GM19025 (cell line): ENCODE measurements at regions not wholly inside any gene's neighbourhood (a gene's known extent, or its start where the extent isn't known, plus 50 kb on each side); places are given as distances from the start of the nearest gene placed in this dataset.
"Not testable (repeated sequence)": the region's sequence is repeated elsewhere in the genome, so short reads cannot be mapped to it uniquely, and the experiment has no call there.

Source experiments
- ATAC-seq: cut with Tn5 transposase; IDR thresholded peaks from one replicate; pipeline ENCODE4 v1.9.1; 2021; ENCODE audit warnings: mild to moderate bottlenecking, low read depth, moderate library complexity; ENCODE audit not compliant: unreplicated experiment

DNA sequence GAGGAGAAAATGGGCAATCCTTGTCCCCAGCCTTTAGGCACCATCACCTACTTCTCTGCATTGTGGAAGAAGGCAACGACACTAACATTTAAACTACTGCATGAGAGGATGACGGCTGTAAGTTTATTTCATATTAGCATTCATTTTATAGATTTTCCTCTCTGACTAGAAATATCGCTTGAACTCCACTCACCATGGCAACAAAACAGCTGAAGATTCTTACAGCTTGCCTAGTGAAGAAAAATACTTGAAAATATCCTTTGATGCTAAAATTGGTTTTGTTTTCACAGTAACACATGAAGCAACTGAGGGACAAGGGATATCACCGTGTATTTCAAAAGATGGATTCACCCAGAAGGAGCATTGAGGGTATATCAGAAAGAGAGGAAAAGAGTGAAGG lies 284.3 kb downstream of the LIG4 start:
- no peak for ATAC-seq

DNA sequence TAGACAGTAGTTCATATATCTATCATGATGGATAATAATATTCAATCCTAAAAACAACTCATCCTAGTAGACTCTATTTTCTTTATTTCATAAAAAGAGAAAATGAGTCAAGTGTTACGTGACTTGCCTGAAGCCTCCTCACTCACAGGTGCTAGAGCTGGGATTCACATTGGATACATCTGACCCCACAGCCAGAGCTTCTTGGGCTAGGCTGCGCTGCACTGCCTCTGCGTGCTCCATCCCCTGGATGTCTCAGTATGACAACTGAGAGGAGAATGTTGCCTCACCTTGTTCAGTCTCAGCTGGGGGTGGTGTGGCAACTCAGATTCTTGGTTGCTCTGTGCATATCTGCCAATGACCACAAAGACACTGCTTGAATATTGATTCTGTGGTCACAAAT lies 286.6 kb downstream of the LIG4 start:
- ATAC-seq, result no peak

DNA sequence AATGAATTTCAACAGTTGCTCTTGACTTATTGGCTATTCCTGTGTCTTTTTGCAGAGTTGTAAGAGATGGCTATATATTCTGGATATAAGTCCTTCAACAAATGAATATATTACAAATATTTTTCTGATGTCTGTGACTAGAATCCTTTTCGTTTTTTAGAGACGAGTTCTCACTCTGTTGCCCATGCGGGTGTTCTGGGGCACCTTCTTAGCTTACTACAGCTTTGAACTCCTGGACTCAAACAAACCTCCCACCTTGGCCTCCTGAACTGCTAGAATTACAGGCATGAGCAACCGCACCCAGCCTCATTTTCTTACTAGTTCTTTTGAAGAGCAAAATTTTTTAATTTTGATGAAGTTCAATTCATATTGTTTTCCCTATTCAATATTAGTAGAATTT lies 287.8 kb downstream of the LIG4 start:
- no peak for ATAC-seq

DNA sequence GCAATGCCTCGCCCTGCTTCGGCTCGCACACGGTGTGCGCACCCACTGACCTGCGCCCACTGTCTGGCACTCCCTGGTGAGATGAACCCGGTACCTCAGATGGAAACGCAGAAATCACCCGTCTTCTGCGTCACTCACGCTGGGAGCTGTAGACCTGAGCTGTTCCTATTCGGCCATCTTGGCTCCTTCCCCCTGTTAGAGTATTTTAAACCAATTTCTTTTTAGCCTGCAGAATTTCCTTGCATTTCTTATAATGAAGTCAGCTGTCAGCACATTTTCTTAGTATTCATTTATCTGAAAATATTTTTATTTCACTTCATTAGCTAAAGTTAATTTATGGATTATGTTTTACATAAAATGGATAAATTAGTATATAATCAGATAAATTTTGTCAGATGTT lies 288.8 kb downstream of the LIG4 start:
- ATAC-seq, result not testable (repeated sequence)

DNA sequence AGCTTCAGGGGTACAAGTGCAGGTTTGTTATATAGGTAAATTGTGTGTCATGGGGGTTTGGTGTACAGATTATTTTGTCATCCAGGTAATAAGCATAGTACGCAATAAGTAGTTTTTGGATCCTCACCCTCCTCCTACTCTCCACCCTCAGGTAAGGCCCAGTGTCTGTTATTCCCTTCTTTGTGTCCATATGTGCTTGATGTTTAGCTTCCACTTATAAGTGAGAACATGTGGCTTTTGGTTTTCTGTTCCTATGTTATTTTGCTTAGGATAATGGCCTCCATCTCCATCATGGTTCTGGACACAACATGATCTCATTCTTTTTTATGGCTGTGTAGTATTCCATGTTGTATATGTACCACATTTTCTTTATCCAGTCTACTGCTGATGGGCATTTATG lies 298.4 kb downstream of the LIG4 start:
- not testable (repeated sequence) for ATAC-seq

DNA sequence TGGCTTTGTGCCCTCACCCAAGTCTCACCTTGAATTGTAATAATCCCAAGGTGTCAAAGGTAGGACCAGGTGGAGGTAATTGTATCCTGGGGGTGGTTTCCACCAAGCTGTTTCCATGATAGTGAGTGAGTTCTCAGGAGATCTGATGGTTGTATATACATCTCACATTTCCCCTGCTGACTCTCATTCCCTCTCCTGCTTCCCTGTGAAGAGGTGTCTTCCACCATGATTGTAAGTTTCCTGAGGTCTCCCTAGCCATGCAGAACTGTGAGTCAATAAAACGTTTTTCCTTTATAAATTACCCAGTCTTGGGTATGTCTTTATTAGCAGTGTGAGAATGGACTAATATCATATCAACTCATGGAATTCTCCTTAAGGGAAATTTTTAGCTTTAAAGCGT lies 302.6 kb downstream of the LIG4 start:
- no peak for ATAC-seq

DNA sequence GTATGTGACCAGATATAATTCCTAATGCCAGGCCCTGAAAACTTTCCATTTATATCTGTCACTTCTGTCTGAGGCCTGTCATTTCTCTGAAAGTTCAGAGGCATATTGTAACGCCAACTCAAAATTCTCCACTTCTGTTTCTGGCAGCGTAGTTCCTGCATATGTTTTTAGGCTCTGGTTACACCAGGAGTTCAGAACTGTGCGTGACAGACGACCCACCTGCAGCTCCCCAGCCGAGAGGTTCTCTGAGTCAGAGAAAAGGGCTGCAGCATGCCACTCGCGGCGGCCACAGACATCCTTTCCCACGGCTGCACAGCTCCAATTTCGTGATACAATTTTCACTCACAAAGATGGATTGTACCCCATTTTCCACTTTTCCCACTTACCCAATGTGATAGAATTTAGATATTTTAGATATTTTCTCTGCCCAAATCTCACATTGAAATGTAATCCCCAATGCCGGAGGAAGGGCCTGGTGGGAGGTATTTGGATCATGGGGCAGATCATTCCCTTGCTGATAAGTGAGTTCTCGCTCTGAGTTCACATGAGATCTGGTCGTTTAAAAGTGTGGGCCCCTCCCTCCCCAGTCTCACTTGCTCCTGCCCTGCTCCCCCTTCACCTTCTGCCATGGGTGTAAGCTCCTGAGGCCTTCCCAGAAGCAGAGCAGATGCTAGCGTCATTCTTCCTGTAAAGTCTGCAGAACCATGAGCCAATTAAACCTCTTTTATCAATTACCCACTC lies 308.1 kb downstream of the LIG4 start:
- ATAC-seq, result no peak

DNA sequence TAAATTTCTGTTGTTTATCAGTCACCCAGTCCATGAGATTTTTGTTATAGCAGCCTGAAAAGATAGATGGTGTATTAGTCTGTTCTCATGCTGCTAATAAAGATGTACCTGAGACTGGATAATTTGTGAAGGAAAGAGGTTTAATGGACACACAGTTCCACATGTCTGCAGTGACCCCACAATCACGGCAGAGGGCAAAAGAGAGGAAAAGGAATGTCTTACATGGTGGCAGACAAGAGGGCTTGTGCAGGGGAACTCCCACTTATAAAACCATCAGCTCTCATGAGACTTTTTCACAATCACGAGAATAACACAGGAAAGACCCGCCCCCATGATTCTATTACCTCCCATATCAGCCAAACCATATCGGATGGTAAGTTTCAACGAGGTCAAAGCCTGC lies 309.2 kb downstream of the LIG4 start:
- no peak for ATAC-seq

DNA sequence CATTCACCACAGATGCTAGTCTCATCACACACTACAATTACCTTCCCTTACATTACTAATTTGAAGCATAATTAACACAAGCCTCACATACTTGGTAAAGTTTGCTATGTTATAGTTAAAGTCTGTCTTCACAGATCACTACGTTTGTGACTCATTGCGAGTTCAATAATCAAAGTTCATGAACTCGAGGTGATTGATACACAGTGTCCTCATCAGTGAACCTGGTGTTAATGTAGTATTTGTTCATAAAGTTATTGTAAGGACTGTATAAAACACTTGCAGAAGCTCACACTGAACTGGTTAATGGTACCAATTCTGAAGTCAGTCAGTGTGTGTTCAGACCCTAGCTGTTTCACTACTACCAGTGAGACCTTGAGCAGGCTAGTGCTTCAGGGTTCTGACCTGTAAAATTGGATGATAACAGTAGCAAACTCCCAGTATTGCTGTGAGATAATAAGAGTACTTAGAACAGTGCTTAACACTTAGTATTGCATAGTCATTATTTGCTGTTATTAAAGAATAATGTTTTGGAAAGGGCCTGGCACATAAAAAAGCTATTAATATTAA lies 313.3 kb downstream of the LIG4 start:
- no peak for ATAC-seq

DNA sequence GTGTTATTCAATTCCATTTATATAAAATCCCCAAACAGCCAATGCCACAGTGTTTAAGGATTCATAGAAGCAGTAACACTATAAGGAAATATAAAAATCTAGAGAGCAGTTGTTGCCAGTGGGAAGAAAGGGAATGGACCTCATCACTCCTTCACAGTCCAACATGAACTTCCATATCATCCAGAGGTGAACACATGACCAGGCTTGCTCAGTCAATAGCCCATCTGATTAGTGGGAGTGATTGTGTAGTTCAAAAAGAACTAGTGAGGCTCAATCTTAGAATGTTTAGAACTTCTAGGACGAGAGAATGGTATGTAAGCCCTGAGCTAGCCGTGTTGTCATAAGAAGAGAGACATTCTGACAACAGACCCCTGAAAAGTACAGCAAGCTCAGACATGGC lies 314.1 kb downstream of the LIG4 start:
- ATAC-seq, result no peak

DNA sequence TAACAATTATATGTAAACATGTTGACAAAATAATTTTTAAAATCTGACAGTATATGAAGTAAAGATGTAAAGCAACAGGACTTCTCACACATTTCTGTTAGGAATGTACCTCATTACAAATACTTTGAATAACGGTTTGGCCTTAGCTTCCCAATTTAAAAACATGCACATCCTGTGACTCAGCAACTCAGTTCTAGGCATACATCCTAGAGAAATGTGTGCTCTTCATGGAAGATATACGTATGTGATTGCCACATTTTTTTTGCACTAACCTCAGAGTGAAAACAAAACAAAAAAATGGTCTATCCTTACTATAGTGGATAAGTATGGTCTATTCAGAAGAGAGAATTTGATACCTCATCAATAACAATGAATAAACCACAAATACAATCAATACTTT lies 314.6 kb downstream of the LIG4 start:
- ATAC-seq, result no peak

DNA sequence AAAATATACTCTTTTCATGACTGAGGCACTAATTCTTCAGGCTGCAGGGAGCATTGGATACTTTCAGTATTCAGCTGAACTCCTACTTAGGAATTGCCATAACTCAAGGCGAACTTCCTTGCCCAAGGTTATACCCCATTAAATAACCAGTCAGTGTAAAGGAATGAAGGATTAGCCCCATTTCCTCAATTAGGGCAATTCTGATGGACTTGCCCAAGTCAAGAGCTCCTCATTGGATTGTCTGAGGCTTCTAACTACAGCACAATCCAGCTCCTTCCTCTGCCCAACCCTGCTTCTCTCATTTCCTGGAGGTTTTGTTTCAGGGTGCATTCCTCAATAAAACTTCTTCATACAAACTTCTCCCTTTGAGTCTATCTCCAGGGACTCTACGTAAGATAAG lies 329.2 kb downstream of the LIG4 start:
- no peak for ATAC-seq

DNA sequence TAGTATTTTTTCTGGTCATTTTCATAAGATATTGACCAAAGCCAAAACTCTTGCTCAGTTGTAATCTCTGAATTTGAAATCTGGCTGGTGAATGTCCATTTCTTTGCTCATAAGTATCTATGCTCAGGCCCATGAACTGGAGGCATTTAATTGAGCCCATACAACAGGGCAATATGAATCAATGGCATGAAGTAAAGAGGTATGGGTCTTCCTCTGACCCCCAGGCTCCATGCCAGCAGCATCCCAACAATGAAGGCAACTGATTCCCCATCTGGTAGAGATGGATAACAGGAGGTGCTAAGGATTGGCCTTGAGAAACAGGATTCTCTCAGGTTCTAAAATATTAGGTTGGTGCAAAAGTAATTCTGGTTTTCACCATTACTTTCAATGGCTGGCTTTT lies 330.8 kb downstream of the LIG4 start:
- ATAC-seq, result no peak

DNA sequence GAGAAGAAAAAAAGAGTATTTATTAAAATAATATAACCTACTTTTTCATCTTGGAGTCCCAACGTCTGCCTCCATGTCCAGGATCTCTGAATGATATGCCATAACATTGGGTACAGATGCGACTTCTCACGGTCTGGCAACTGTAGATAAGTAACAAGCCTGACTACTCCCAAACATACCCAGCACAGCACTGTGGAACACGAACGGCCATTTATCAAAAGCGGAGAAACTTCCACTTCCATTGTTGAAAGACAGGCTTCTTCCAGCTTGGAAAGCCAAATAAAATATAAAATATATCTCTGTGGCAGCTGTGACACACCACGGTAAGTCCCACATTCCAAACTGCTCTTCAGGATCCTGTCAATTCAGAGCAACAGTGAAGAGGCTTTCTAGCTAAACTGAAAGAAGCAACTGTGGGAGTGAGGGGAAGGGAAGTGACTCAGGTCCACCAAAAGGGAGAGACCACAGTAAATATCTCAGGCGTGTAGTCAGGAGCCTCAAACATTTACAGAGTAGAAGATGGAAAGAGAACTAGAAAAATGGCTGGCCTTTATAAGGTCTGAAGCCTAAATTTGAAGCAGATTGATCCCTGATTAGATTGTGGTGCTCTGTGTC lies 331.7 kb downstream of the LIG4 start:
- ATAC-seq, result no peak

DNA sequence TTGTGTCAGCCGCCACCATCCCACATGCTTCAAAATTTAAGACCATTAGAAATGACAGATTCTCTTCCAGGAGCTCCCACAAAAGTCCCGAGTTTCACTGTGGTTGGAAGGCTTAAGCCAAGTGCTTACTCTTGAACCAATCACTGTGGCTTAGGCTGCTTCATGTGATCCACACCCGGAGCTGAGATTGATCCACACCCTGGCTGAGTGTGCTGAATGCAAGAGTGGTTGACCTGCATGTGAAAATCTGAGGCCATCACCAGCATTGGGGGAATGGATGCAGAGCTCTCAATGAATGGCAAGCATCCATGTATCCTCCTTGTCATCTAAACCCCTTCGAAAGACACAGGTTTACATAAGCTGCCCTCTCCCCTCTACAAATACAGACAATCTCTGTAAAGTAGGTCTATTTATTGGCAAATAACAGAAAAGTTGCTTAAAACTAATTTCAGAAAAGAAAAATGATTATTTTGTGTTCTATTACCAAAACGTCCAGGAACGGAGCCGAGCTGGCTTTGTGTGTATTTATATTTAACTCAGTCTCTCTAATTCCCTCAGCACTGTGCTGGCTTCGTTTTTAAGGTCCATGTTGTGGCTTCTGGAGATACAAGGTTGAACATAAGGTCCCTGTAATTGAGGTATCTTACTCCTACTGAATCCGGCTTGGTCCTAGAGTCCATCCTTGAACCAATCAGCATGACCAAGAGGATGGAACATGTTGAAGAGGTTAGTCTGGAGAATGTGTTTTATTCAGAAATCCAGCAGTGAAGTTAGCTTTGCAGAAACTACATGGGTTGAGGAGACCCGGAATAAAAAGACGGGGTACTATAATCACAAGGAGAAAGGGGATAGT lies 332.4 kb downstream of the LIG4 start:
- no peak for ATAC-seq

DNA sequence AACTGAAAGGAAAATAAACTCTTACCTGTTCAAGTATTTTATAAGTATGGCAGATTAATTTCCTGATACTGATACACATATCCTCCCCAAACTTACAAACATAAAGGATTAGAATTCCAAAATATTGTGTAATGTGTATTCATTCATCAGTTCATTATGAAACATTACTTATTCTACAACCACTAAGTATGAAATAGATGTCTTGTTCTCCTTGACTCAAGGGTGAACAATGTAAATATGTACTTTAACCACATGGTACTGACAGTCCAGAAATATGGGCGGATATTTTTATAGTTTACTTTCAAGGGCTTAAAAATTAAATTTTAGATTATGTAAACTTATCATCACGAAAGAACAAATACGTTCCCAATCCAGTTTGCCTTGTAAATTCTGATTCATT lies 334.0 kb downstream of the LIG4 start:
- ATAC-seq, result no peak

DNA sequence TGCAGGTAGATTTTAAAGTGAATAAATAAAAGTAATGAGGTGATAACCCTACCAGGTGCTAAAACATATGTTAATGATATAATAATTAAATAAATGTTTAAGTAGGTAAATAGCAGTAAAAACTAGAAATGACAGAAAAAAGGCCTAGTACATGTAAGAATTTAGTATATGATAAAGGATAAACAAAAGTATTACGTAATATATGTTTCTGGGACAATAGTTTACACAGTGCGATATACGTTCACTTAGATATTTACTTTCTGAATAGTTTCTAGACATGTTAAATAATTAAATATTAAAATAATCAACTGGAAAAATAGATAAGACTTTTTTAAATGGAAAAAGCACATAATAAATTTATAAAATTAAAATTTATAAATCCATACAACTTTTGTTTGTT lies 340.9 kb downstream of the LIG4 start:
- ATAC-seq, result no peak

DNA sequence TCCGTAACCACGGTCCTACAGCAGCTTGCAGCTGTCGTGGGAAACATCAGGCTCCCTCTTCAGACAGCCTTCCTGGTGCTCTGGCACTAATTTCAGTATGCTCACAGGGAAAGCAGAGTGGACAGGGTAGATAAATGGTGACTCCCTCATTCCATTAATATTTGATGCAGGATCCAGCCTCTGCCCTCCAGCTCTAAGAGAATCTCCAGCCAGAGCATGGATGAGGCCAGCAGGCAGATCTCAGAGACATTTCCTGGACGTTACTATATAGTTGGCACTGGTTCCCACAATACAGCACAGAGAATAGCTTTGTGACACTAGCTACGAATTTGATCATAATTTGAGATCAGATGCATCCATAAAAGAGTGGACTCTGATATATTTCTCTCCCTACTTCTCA lies 341.4 kb downstream of the LIG4 start:
- no peak for ATAC-seq

DNA sequence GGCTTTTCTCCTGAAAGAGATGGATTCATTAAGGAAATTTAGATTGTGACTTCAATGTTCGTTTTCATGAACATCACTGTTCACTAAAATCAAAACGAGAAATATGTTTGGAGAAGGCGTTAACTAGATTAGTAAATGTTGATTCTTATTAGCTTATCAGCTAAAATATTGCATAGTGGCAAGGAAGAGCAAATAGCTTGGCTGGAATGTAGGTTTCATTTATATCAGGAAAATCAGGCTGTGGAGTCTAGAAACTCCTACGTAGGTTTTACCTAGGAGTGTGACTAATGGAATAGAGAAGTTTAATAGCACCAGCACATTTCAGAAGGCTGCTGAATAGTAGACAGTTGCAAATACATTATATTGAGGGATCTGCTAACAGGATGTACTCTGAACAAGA lies 344.9 kb downstream of the LIG4 start:
- no peak for ATAC-seq

DNA sequence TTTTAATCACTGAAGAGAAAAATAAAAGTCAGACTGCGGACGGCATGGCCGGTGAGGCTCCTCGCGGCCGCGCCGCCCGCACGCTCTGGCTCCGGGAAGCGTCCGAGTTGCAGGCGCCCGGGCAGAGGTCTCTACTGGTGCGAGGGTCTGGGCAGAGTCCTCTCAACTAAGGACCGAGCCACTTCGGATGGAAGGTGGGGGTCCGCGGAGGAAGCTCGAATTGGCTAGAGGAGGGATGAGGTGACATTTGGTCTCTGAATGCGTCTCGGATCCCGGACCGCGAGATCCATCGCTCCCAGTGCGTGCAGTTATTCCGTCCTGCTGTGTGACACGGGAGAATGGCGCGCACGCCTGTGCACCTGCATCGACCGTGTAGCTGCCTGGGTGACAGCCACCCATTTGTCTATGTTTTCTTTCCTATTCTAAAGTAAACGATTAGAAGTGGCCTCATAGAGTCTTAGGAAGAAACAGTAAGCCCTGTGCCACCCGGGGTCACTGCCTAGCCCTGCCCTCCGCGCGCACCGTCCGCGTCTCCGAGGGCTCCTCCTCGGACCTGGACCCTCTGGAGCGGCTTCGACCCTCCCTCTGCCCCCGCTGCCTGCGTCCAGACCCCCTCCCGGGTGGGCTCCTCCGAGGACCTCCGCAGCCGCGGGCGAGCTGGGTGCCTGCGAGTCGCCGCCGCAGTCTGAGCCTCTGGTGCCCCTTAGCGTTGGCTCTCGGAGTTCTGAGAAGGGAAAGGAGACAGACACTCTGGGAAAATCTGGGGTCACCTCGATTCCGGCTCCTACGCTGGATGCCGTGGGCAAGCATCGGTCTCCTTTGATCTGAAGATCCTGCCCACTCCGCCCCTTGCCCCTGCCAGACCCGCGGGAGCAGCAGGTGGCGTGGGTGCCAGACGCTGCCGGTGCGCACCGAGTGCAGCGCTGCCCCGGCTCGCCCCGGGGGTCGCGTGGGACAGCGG lies 347.4 kb downstream of the LIG4 start:
- no peak for ATAC-seq
